H1 (cell line): ENCODE measurements at regions not wholly inside any gene's neighbourhood (a gene's known extent, or its start where the extent isn't known, plus 50 kb on each side); places are given as distances from the start of the nearest gene placed in this dataset.

Experiments
- CTCF ChIA-PET: fragments of 300-600 bp; sonication (Branson Sonifier 250); formaldehyde crosslinking; loops from one replicate; lab custom pipeline; 2021; ENCODE audit not compliant: partially characterized antibody; lab: Charles Lee
- POLR2A ChIA-PET: fragments of 300-600 bp; sonication (Branson Sonifier 250); formaldehyde crosslinking; loops from one replicate; lab custom pipeline; 2021; ENCODE audit warnings: inconsistent platforms; ENCODE audit not compliant: partially characterized antibody; lab: Charles Lee
- DNase-seq, 2 experiments: peaks; one replicate each; pipeline versions ENCODE4 v3.0.0 to v3.0.0-alpha.2; 2010 to 2022; ENCODE audit warnings: low spot score in 2 of 2, low read depth in 1 of 2, mixed read lengths in 1 of 2
- FAIRE-seq: peaks from 2 replicates; lab custom pipeline; 2011; peaks lifted over from hg19 to GRCh38; lab: Jason Lieb, UNC
- H2AFZ ChIP-seq: 2 replicates; pipeline ENCODE4 v1.8.1; 2012; ENCODE audit warnings: low read length, inconsistent platforms
- H2AK5ac ChIP-seq: 2 replicates; pipeline ENCODE4 v1.6.1; 2013; ENCODE audit warnings: low read depth, low read length
- H2BK120ac ChIP-seq: replicated peaks from 2 replicates; pipeline ENCODE3; 2013; ENCODE audit warnings: low read depth, low read length, inconsistent platforms
- H2BK12ac ChIP-seq: 2 replicates; pipeline ENCODE4 v1.6.1; 2013; ENCODE audit warnings: low read depth, low read length
- H2BK15ac ChIP-seq: 2 replicates; pipeline ENCODE4 v1.6.1; 2013; ENCODE audit warnings: low read length
- H2BK20ac ChIP-seq: 2 replicates; pipeline ENCODE4 v1.6.1; 2013; ENCODE audit warnings: low read length
- H2BK5ac ChIP-seq: 2 replicates; pipeline ENCODE4 v1.6.1; 2013; ENCODE audit warnings: low read depth, low read length
- H3K14ac ChIP-seq: 2 replicates; pipeline ENCODE4 v1.6.1; 2013; ENCODE audit warnings: inconsistent platforms; ENCODE audit not compliant: insufficient read length
- H3K18ac ChIP-seq: 2 replicates; pipeline ENCODE4 v1.6.1; 2013; ENCODE audit warnings: low read length; ENCODE audit errors: extremely low read depth
- H3K23ac ChIP-seq: 2 replicates; pipeline ENCODE4 v1.6.1; 2013; ENCODE audit warnings: inconsistent platforms; ENCODE audit not compliant: insufficient read length
- H3K23me2 ChIP-seq: 2 replicates; pipeline ENCODE4 v1.6.1; 2013; ENCODE audit warnings: low read depth, low read length
- H3K27ac ChIP-seq: 2 replicates; pipeline ENCODE4 v1.6.1; 2011; ENCODE audit warnings: low read depth, low read length, inconsistent platforms
- H3K27me3 ChIP-seq, 4 experiments: replicated peaks in 1 of 4; 1 replicate in 1 of 4; 2 replicates in 3 of 4; pipeline versions ENCODE4 v1.6.1 to v1.8.1; 2011 to 2013; ENCODE audit warnings: low read length in 3 of 4, mild to moderate bottlenecking in 3 of 4, inconsistent platforms in 2 of 4, mixed read lengths in 2 of 4, moderate library complexity in 1 of 4; ENCODE audit not compliant: control insufficient read depth in 3 of 4, insufficient read depth in 3 of 4; ENCODE audit errors: extremely low read depth in 1 of 4
- H3K36me3 ChIP-seq, 4 experiments: 2 replicates each; pipeline versions ENCODE4 v1.6.1 to v1.8.1; 2011 to 2013; ENCODE audit warnings: mild to moderate bottlenecking in 4 of 4, low read length in 3 of 4, moderate library complexity in 2 of 4, control low read depth in 1 of 4, inconsistent platforms in 1 of 4; ENCODE audit not compliant: insufficient read depth in 4 of 4, control insufficient read depth in 2 of 4
- H3K4ac ChIP-seq: replicated peaks from 2 replicates; pipeline ENCODE3; 2013; ENCODE audit warnings: low read length, low read depth, mixed read lengths, inconsistent platforms; ENCODE audit not compliant: insufficient read length
- H3K4me1 ChIP-seq, 4 experiments: replicated peaks in 1 of 4; 1 replicate in 1 of 4; 2 replicates in 3 of 4; pipeline versions ENCODE4 v1.6.1 to v1.8.1; 2011 to 2013; ENCODE audit warnings: low read length in 3 of 4, inconsistent platforms in 2 of 4, mixed read lengths in 1 of 4; ENCODE audit not compliant: insufficient read depth in 4 of 4, control insufficient read depth in 3 of 4
- H3K4me2 ChIP-seq, 2 experiments: 2 replicates each; pipeline versions ENCODE4 v1.6.1 to v1.8.1; 2011 to 2013; ENCODE audit warnings: low read depth in 2 of 2, low read length in 2 of 2, control low read depth in 1 of 2, inconsistent platforms in 1 of 2, mild to moderate bottlenecking in 1 of 2; ENCODE audit not compliant: insufficient read depth in 1 of 2
- H3K4me3 ChIP-seq, 4 experiments: fragments of 200-600, 300-600 bp in 1 of 4; sonication (generic), shearing (Covaris generic), sonication (Bioruptor Twin) in 1 of 4; 2 replicates each; pipeline versions ENCODE4 v1.5.1 to v1.8.1; 2011 to 2016; ENCODE audit warnings: low read length in 4 of 4, low read depth in 3 of 4, control low read depth in 2 of 4, inconsistent platforms in 2 of 4, mild to moderate bottlenecking in 2 of 4, mixed read lengths in 1 of 4, moderate library complexity in 1 of 4; ENCODE audit not compliant: insufficient read depth in 2 of 4; ENCODE audit errors: extremely low read depth in 1 of 4
- H3K56ac ChIP-seq: replicated peaks from 2 replicates; pipeline ENCODE3; 2013; ENCODE audit warnings: low read depth, mild to moderate bottlenecking, mixed read lengths, low read length, inconsistent platforms; ENCODE audit not compliant: insufficient read length
- H3K79me1 ChIP-seq: 2 replicates; pipeline ENCODE4 v1.6.1; 2013; ENCODE audit warnings: low read depth, low read length, control low read depth
- H3K79me2 ChIP-seq, 2 experiments: 2 replicates each; pipeline versions ENCODE4 v1.6.1 to v1.8.1; 2012 to 2013; ENCODE audit warnings: low read length in 2 of 2, mild to moderate bottlenecking in 2 of 2, inconsistent platforms in 1 of 2; ENCODE audit not compliant: insufficient read depth in 2 of 2, control insufficient read depth in 1 of 2
- H3K9ac ChIP-seq, 4 experiments: replicated peaks in 1 of 4; 1 replicate in 1 of 4; 2 replicates in 3 of 4; pipeline versions ENCODE4 v1.6.1 to v1.8.1; 2011 to 2013; ENCODE audit warnings: low read depth in 3 of 4, low read length in 3 of 4, control low read depth in 2 of 4, mild to moderate bottlenecking in 2 of 4, moderate library complexity in 2 of 4, inconsistent platforms in 1 of 4; ENCODE audit errors: extremely low read depth in 1 of 4
- H3K9me3 ChIP-seq, 2 experiments: 2 replicates each; pipeline versions ENCODE4 v1.6.1 to v1.8.1; 2012 to 2013; ENCODE audit warnings: mild to moderate bottlenecking in 2 of 2, moderate library complexity in 2 of 2, control low read depth in 1 of 2, inconsistent platforms in 1 of 2, low read depth in 1 of 2, low read length in 1 of 2, mixed read lengths in 1 of 2; ENCODE audit not compliant: insufficient read depth in 2 of 2
- H4K20me1 ChIP-seq, 2 experiments: replicated peaks in 1 of 2; 2 replicates each; pipeline versions ENCODE3 to v1.8.1; 2011 to 2013; ENCODE audit warnings: inconsistent platforms in 2 of 2, low read length in 2 of 2, mild to moderate bottlenecking in 1 of 2; ENCODE audit not compliant: insufficient read depth in 2 of 2, control insufficient read depth in 1 of 2
- H4K5ac ChIP-seq: 2 replicates; pipeline ENCODE4 v1.6.1; 2013; ENCODE audit warnings: low read length, low read depth, mixed read lengths, inconsistent platforms; ENCODE audit not compliant: insufficient read length
- H4K8ac ChIP-seq: 2 replicates; pipeline ENCODE4 v1.8.0; 2013; ENCODE audit warnings: mild to moderate bottlenecking, moderate library complexity, low read length, inconsistent platforms; ENCODE audit not compliant: insufficient read depth; ENCODE audit errors: extremely low read depth
- H4K91ac ChIP-seq: replicated peaks from 2 replicates; pipeline ENCODE3; 2013; ENCODE audit warnings: low read length, mixed read lengths, inconsistent platforms; ENCODE audit not compliant: insufficient read length
- EGR1 ChIP-seq: IDR thresholded peaks from 2 replicates; pipeline ENCODE4 v1.6.1; 2011; ENCODE audit warnings: low read depth, low read length, borderline replicate concordance
- SP4 ChIP-seq: IDR thresholded peaks from 2 replicates; pipeline ENCODE4 v1.6.1; 2012; ENCODE audit warnings: low read length, inconsistent platforms
- SUZ12 ChIP-seq: fragments of 200-600 bp; sonication (generic); IDR thresholded peaks from 2 replicates; pipeline ENCODE4 v1.6.1; 2012; ENCODE audit warnings: mild to moderate bottlenecking, inconsistent platforms, low read length, moderate library complexity, mixed read lengths
- WGBS, 2 experiments: shearing (Covaris generic) in 1 of 2; methylation state at CpG; one replicate each; pipeline versions ENCODE4 v1.1.6 to v1.1.7; 2013 to 2015; ENCODE audit warnings: low lambda C conversion rate in 2 of 2, mixed read lengths in 2 of 2, inconsistent platforms in 1 of 2, low coverage in 1 of 2, missing lambda C conversion rate in 1 of 2; ENCODE audit not compliant: insufficient replicate concordance in 2 of 2, insufficient coverage in 1 of 2, insufficient read length in 1 of 2; ENCODE audit errors: extremely low coverage in 1 of 2, missing lambda C conversion rate in 1 of 2; 5-methylcytosine and 5-hydroxymethylcytosine counted together
- TF ChIP-seq, protein P1 (sequence below): IDR thresholded peaks from 2 replicates; pipeline ENCODE4 v1.6.1; 2011; ENCODE audit warnings: low read length, improper control_type of control experiment

DNA sequence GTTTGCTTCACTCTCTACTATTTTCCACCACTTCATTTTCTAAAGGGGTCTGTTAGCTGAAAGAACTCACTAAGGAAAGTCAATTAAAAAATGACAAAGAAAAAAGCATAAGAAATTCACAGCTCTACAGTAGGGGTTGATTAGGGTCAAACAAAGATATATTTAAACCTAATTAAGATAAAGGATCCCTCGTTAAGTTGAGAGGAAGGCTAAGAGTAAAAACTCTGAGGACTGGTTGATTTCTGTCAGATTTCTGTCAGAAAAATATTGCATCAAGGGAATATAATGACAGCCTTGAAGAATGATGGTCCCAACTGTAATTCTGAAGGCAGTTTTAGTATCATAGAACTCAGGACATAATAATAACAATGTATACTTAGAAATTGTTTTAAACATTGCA lies 218.0 kb downstream of the QDPR start:
- H2BK5ac ChIP-seq, result no peak overlapping the region
- H3K4me1 ChIP-seq, result no peaks in the 10 kb centered on the region
- no peak overlapping the region for H2BK20ac ChIP-seq
- WGBS, 2 experiments, result 82% methylated on average over 1 of the region's 1 CpG; no CpG with 5 or more reads in 1 of the 2 experiments
- H4K91ac ChIP-seq, result no peak overlapping the region
- no peaks in the 10 kb centered on the region for H3K36me3 ChIP-seq
- no peak overlapping the region for H3K56ac ChIP-seq
- no peak overlapping the region for H2AFZ ChIP-seq
- H3K79me2 ChIP-seq, result no peaks in the 10 kb centered on the region
- no peak overlapping the region for H3K14ac ChIP-seq
- no peak overlapping the region for H2AK5ac ChIP-seq
- CTCF ChIA-PET, result no interaction called here
- no peak overlapping the region for H3K9ac ChIP-seq
- FAIRE-seq, result no peak
- no peaks in the 10 kb centered on the region for H4K20me1 ChIP-seq
- H3K4me2 ChIP-seq, result no peak overlapping the region
- DNase-seq, result no peak
- H3K79me1 ChIP-seq, result no peaks in the 10 kb centered on the region
- no peak overlapping the region for H3K23ac ChIP-seq
- H3K27me3 ChIP-seq, result no peaks in the 10 kb centered on the region
- no peak overlapping the region for H3K4ac ChIP-seq
- no peak overlapping the region for H2BK15ac ChIP-seq
- H3K9me3 ChIP-seq, result 0 out of 4 replicates have a peak, but pooled peaks cover 0 to under 1% of the 10 kb centered on the region in 2 experiments
- no peak overlapping the region for H3K4me3 ChIP-seq
- no peak overlapping the region for H3K27ac ChIP-seq
- no peak overlapping the region for H3K18ac ChIP-seq
- POLR2A ChIA-PET, result no interaction called here
- H4K5ac ChIP-seq, result no peak overlapping the region
- H2BK120ac ChIP-seq, result no peak overlapping the region
- no peaks in the 10 kb centered on the region for H3K23me2 ChIP-seq
- no peak overlapping the region for H2BK12ac ChIP-seq
- H4K8ac ChIP-seq, result no peak overlapping the region
- TF ChIP-seq SUZ12 (no peak), EGR1 (no peak), SP4 (no peak)
- TF ChIP-seq, protein P1, sequence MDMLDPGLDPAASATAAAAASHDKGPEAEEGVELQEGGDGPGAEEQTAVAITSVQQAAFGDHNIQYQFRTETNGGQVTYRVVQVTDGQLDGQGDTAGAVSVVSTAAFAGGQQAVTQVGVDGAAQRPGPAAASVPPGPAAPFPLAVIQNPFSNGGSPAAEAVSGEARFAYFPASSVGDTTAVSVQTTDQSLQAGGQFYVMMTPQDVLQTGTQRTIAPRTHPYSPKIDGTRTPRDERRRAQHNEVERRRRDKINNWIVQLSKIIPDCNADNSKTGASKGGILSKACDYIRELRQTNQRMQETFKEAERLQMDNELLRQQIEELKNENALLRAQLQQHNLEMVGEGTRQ, result no peak
